Thymus (tissue), 11 donors: ENCODE measurements at regions not wholly inside any gene's neighbourhood (a gene's known extent, or its start where the extent isn't known, plus 50 kb on each side); places are given as distances from the start of the nearest gene placed in this dataset.

ENCODE experiments used
- DNase-seq, 9 donors: peaks; one replicate each; pipeline ENCODE4 v3.0.0-alpha.2; 2013; ENCODE audit warnings: low spot score in 9 of 9, low read depth in 6 of 9, missing footprints in 1 of 9
- H3K27ac ChIP-seq, 2 donors: one replicate each; pipeline ENCODE4 v1.5.1; 2013; ENCODE audit warnings: control low read depth in 1 of 2, low read depth in 1 of 2, low read length in 1 of 2, mild to moderate bottlenecking in 1 of 2, moderate library complexity in 1 of 2
- H3K27me3 ChIP-seq, 2 donors: one replicate each; pipeline ENCODE4 v1.5.1; 2013; ENCODE audit warnings: low read length in 1 of 2; ENCODE audit not compliant: control insufficient read depth in 2 of 2, insufficient read depth in 1 of 2
- H3K36me3 ChIP-seq, 2 donors: one replicate each; pipeline ENCODE4 v1.5.1; 2013; ENCODE audit warnings: low read length in 1 of 2, mild to moderate bottlenecking in 1 of 2, moderate library complexity in 1 of 2; ENCODE audit not compliant: control insufficient read depth in 2 of 2, insufficient read depth in 2 of 2
- H3K4me1 ChIP-seq, 2 donors: one replicate each; pipeline ENCODE4 v1.5.1; 2013; ENCODE audit warnings: low read length in 2 of 2; ENCODE audit not compliant: control insufficient read depth in 2 of 2, insufficient read depth in 2 of 2
- H3K4me3 ChIP-seq, 2 donors: one replicate each; pipeline ENCODE4 v1.5.1; 2013; ENCODE audit warnings: low read length in 2 of 2, control low read depth in 1 of 2, mild to moderate bottlenecking in 1 of 2
- H3K9me3 ChIP-seq, 2 donors: one replicate each; pipeline ENCODE4 v1.5.1; 2013; ENCODE audit warnings: low read length in 1 of 2, mild to moderate bottlenecking in 1 of 2; ENCODE audit not compliant: control insufficient read depth in 2 of 2, insufficient read depth in 1 of 2
- WGBS: extraction: QIAGEN DNeasy Blood & Tissue Kit; methylation state at CpG from one replicate; pipeline ENCODE4 v1.1.7; 2013; 5-methylcytosine and 5-hydroxymethylcytosine counted together
- donor health status: healthy.

DNA sequence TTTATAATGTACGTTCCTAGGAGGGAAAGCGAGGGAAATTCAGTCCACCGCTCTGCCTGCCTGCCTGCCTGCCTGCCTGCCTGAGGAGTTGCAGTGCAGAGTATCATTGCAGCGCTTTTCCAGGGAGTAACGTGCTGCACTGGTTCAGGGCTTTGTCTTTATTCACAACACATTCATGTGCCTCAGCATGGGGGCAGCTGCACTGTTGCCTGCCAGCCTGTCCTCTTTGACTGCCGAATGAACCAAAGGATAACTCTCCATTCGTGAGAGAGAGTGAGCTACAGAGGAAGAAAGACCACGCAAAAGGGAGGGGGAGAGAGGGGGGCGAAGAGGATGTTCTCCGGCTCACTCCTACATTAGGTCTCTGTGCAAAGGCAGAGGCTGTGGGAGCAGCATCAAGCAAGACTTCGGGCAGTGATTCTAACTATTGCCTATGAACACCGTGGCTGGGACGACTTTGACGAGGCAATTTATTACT, 791.2 kb downstream of the MAT2B start:
- Histone ChIP-seq H3K9me3 (no peaks in the 10 kb centered on the region), H3K36me3 (no peaks in the 10 kb centered on the region), H3K27ac (no peak overlapping the region), H3K4me3 (no peak overlapping the region), H3K4me1 (no peaks in the 10 kb centered on the region), H3K27me3 (no peaks in the 10 kb centered on the region)
- DNase-seq, result peak in 1 of 9 donors; percentile 6
- 46% methylated on average over 14 of the region's 14 CpGs for WGBS

DNA sequence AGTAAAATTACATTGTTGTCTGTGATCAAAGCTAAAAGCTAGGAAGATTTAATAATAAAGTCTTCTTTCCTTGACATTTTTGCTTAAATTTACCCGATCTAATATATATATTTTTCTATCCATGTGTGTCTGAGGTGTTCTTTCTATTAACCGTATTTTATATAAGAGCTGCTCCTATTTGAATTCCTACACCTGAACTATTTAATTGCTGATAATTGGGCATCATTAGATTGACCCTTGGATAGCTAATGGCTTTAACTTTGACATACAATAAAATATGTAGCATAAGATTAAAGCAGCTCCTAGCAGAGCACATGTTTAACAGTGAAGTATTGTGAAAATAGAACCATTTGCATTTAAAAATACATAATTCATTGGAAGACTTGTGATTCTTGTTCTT, 792.7 kb downstream of the MAT2B start:
- Histone ChIP-seq H3K36me3 (no peaks in the 10 kb centered on the region), H3K9me3 (no peaks in the 10 kb centered on the region), H3K4me3 (no peak overlapping the region), H3K4me1 (no peaks in the 10 kb centered on the region), H3K27me3 (no peaks in the 10 kb centered on the region), H3K27ac (no peak overlapping the region)
- 91% methylated on average over 2 of the region's 2 CpGs for WGBS
- no peak for DNase-seq

- Histone ChIP-seq H3K4me3 (no peak overlapping the region), H3K4me1 (no peaks in the 10 kb centered on the region), H3K27me3 (no peaks in the 10 kb centered on the region), H3K9me3 (no peaks in the 10 kb centered on the region), H3K36me3 (no peaks in the 10 kb centered on the region), H3K27ac (no peak overlapping the region)
- DNase-seq, result no peak
Observed at GRCh38 chr5:164300295-164300694, 794.9 kb downstream of the MAT2B start.

DNA sequence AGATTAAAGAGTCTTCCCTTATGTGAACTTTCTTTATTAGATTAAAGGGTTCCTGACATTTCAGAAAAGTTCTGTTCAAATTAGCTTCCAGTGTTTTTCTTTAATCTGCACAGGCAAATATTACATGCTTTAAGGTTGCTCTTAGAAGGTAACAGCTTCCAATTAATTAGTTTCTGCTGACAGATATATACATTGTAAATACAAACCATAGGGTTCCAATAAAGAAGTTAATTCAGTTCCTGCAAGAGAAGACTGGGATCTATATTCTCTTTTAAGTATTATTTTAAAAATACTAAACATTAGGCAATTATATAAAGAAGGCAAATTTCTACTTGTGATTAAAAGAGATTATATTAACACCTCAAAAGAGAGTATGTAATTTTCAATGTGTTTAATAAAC, 795.7 kb downstream of the MAT2B start:
- no peaks in the 10 kb centered on the region for H3K36me3 ChIP-seq
- no peaks in the 10 kb centered on the region for H3K27me3 ChIP-seq
- H3K27ac ChIP-seq, result no peak overlapping the region
- H3K4me1 ChIP-seq, result no peaks in the 10 kb centered on the region
- no peak for DNase-seq
- no peaks in the 10 kb centered on the region for H3K9me3 ChIP-seq
- no peak overlapping the region for H3K4me3 ChIP-seq

GRCh38 chr5:164301708-164302107, 796.3 kb downstream of the MAT2B start:
- Histone ChIP-seq H3K27ac (no peak overlapping the region), H3K36me3 (no peaks in the 10 kb centered on the region), H3K4me3 (no peak overlapping the region), H3K4me1 (no peaks in the 10 kb centered on the region), H3K27me3 (no peaks in the 10 kb centered on the region), H3K9me3 (no peaks in the 10 kb centered on the region)
- DNase-seq, result no peak
- 95% methylated on average over 3 of the region's 3 CpGs for WGBS

GRCh38 chr5:164302533-164303235, 797.3 kb downstream of the MAT2B start:
- 71% methylated on average over 2 of the region's 2 CpGs for WGBS

DNA sequence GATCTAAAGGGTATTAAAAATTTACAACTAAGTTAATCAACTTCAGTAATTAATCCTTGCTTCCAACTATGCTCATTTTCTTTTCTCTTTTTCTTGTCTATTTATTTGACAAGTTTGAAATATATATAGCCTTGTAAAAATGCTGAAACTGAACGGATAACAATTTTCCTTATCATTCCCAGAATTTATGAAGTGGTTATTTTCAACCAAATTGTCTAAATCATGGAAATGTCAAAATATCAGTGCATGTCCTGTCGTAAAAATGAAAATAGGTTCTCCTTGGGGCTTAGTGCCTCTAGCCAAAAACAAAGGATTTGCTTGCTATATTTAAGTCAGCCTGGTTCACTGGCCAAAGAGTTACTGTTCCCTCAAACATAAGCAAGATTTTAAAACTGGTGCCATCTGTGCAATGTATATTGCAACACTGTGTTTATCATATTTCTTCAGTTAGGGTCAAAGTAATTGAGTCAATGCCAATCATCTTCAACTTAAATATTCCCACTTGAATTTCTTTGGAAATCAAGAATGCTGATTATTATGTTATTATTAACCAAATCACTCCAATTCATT, 798.3 kb downstream of the MAT2B start:
- Histone ChIP-seq H3K9me3 (no peaks in the 10 kb centered on the region), H3K4me1 (no peaks in the 10 kb centered on the region), H3K36me3 (no peaks in the 10 kb centered on the region), H3K27ac (no peak overlapping the region), H3K27me3 (no peaks in the 10 kb centered on the region), H3K4me3 (no peak overlapping the region)
- WGBS, result 94% methylated on average over 2 of the region's 2 CpGs
- no peak for DNase-seq

More at GRCh38 chr5:164302533-164303235, 797.3 kb downstream of the MAT2B start:
- Histone ChIP-seq H3K9me3 (no peaks in the 10 kb centered on the region), H3K27ac (no peak overlapping the region), H3K4me1 (no peaks in the 10 kb centered on the region), H3K4me3 (no peak overlapping the region), H3K27me3 (no peaks in the 10 kb centered on the region), H3K36me3 (no peaks in the 10 kb centered on the region)
- no peak for DNase-seq

- no peaks in the 10 kb centered on the region for H3K36me3 ChIP-seq
- no peak overlapping the region for H3K4me3 ChIP-seq
- WGBS, result 95% methylated on average over 3 of the region's 3 CpGs
- H3K27ac ChIP-seq, result no peak overlapping the region
- no peaks in the 10 kb centered on the region for H3K4me1 ChIP-seq
- no peaks in the 10 kb centered on the region for H3K27me3 ChIP-seq
- H3K9me3 ChIP-seq, result no peaks in the 10 kb centered on the region
- DNase-seq, result no peak
Observed at GRCh38 chr5:164306662-164307061, 801.2 kb downstream of the MAT2B start.

GRCh38 chr5:164312801-164313200, 807.4 kb downstream of the MAT2B start:
- DNase-seq, result no peak
- 94% methylated on average over 5 of the region's 5 CpGs for WGBS
- Histone ChIP-seq H3K27ac (no peak overlapping the region), H3K9me3 (no peaks in the 10 kb centered on the region), H3K36me3 (no peaks in the 10 kb centered on the region), H3K4me1 (no peaks in the 10 kb centered on the region), H3K27me3 (no peaks in the 10 kb centered on the region), H3K4me3 (no peak overlapping the region)
